ENCODE measurements at regions not wholly inside any gene's neighbourhood (a gene's known extent, or its start where the extent isn't known, plus 50 kb on each side); places are given as distances from the start of the nearest gene placed in this dataset.

DNA sequence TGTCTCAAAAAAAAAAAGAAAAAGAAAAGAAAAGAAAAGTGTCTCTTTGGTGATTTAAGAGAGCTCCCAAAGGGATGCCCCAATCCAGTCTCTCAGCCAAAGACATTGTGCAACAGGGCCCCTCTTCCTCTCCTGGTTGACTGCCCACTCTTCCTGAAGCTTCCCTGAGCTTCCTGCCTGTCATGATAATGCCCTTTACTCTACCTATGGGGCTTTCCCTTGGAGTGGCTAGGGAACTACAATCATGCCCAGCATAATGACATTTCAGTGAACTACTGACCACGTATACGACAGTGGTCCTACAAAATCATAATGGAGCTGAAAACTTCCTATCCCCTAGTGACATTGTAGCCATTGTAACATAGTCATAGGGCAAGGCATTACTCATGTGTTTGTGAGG, 118.0 kb downstream of the RASSF10 start:
- no peak overlapping the region for H2AFZ ChIP-seq (replicated peaks; ENCODE audit: low read length, poor library complexity)
- H3K14ac ChIP-seq (replicated peaks; ENCODE audit: low read depth, low read length), result no peak overlapping the region
- ChIA-PET POLR2A (ENCODE audit: unreplicated experiment) (interaction anchor here (0.7 kb wide), 1 partner anchor 1150 kb away, joined by 3 read pairs; no protein-coding TSS in a partner anchor), CTCF (no interaction called here)
- no peak overlapping the region for H2AK5ac ChIP-seq (ENCODE audit: low read depth, low read length)
- H3K4me2 ChIP-seq (ENCODE audit: low read depth, low read length), result no peak overlapping the region
- H2BK5ac ChIP-seq (ENCODE audit: low read depth, low read length, poor library complexity, severe bottlenecking), result no peak overlapping the region
- ATAC-seq (ENCODE audit: low read depth) (no peak), DNase-seq (no peak)
- no peak overlapping the region for H4K91ac ChIP-seq (ENCODE audit: insufficient read depth, low read depth, low read length)
- H2AK9ac ChIP-seq (replicated peaks; ENCODE audit: low read depth, low read length, poor library complexity), result no peak overlapping the region
- in situ Hi-C loops (cut with MboI; ENCODE audit: low sequenced_read_pairs) (loop anchor here (25.0 kb wide), 1 partner anchor 815 kb away; no protein-coding TSS in a partner anchor), dilution Hi-C loops (cut with HindIII; ENCODE audit: low sequenced_read_pairs, unreplicated experiment) (no loop called here), intact Hi-C loops (cut with micrococcal nuclease) (no loop called here)
- H2BK15ac ChIP-seq (ENCODE audit: low read depth, low read length), result 0 out of 3 replicates have a peak overlapping the region, but pooled peaks have one; percentile 18
- H3K9ac ChIP-seq (ENCODE audit: low read depth, low read length), result no peak overlapping the region
- H2BK120ac ChIP-seq (ENCODE audit: low read depth, low read length), result 0 out of 2 replicates have a peak overlapping the region, but pooled peaks have one; percentile 8
- H3K9me1 ChIP-seq (ENCODE audit: insufficient read depth, low read length), result no peaks in the 10 kb centered on the region
- H3K18ac ChIP-seq (ENCODE audit: low read depth, low read length), result no peak overlapping the region
- H3K27me3 ChIP-seq (ENCODE audit: control insufficient read depth, insufficient read depth, low read length), result no peaks in the 10 kb centered on the region
- H3K56ac ChIP-seq (ENCODE audit: extremely low read depth, insufficient read depth, low read length), result no peak overlapping the region
- H3K79me1 ChIP-seq (ENCODE audit: low read depth in 1 of 2, low read length in 2 of 2), result no peaks in the 10 kb centered on the region
- no CpG with 5 or more reads among the region's 2 CpGs for WGBS, 2 experiments (ENCODE audit: extremely low coverage in 2 of 2, insufficient read length in 1 of 2)
- no peak overlapping the region for H3K23ac ChIP-seq (ENCODE audit: low read depth, low read length)
- H3K36me3 ChIP-seq (ENCODE audit: control insufficient read depth, insufficient read depth, low read length), result no peaks in the 10 kb centered on the region
- no peaks in the 10 kb centered on the region for H3K9me3 ChIP-seq (ENCODE audit: control insufficient read depth, insufficient read depth, low read length)
- BruUV-seq (replicated peaks), result no TSS peak
- H3K4me3 ChIP-seq (ENCODE audit: insufficient read depth, low read depth, low read length), result no peak overlapping the region
- H4K20me1 ChIP-seq (ENCODE audit: insufficient read depth, low read length), result no peaks in the 10 kb centered on the region
- no peak for TF ChIP-seq MXI1 (IDR thresholded peaks at IDR 0.05; ENCODE audit: borderline replicate concordance, low read depth, low read length)
- no peak for TF ChIP-seq MAFK (IDR thresholded peaks at IDR 0.05; ENCODE audit: low read depth, low read length)
- no peak for TF ChIP-seq MAZ (IDR thresholded peaks at IDR 0.05; ENCODE audit: borderline replicate concordance, low read depth, low read length)
- TF ChIP-seq BHLHE40 (IDR thresholded peaks at IDR 0.05; ENCODE audit: low read depth, low read length), result no peak
- no peak for TF ChIP-seq FOS (IDR thresholded peaks at IDR 0.05; ENCODE audit: low read depth, low read length)
- TF ChIP-seq RFX5 (IDR thresholded peaks at IDR 0.05; ENCODE audit: low read depth, low read length), result no peak
- no peak for TF ChIP-seq RAD21 (IDR thresholded peaks at IDR 0.05; ENCODE audit: low read length)
- TF ChIP-seq, protein P1, sequence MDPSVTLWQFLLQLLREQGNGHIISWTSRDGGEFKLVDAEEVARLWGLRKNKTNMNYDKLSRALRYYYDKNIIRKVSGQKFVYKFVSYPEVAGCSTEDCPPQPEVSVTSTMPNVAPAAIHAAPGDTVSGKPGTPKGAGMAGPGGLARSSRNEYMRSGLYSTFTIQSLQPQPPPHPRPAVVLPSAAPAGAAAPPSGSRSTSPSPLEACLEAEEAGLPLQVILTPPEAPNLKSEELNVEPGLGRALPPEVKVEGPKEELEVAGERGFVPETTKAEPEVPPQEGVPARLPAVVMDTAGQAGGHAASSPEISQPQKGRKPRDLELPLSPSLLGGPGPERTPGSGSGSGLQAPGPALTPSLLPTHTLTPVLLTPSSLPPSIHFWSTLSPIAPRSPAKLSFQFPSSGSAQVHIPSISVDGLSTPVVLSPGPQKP (IDR thresholded peaks at IDR 0.05; ENCODE audit: borderline replicate concordance, low read depth, low read length), result no peak
- TF ChIP-seq POLR2A (IDR thresholded peaks at IDR 0.05; ENCODE audit: low read depth, low read length), result no peak
- TF ChIP-seq CEBPB (IDR thresholded peaks at IDR 0.05; ENCODE audit: low read depth, low read length), result no peak
- no peak for TF ChIP-seq SMC3 (IDR thresholded peaks at IDR 0.05; ENCODE audit: low read depth, low read length)
- TF ChIP-seq, protein P2, sequence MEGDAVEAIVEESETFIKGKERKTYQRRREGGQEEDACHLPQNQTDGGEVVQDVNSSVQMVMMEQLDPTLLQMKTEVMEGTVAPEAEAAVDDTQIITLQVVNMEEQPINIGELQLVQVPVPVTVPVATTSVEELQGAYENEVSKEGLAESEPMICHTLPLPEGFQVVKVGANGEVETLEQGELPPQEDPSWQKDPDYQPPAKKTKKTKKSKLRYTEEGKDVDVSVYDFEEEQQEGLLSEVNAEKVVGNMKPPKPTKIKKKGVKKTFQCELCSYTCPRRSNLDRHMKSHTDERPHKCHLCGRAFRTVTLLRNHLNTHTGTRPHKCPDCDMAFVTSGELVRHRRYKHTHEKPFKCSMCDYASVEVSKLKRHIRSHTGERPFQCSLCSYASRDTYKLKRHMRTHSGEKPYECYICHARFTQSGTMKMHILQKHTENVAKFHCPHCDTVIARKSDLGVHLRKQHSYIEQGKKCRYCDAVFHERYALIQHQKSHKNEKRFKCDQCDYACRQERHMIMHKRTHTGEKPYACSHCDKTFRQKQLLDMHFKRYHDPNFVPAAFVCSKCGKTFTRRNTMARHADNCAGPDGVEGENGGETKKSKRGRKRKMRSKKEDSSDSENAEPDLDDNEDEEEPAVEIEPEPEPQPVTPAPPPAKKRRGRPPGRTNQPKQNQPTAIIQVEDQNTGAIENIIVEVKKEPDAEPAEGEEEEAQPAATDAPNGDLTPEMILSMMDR (conservative IDR thresholded peaks at IDR 0.05; ENCODE audit: low read depth, low read length), result no peak
- TF ChIP-seq RCOR1 (IDR thresholded peaks at IDR 0.05; ENCODE audit: insufficient replicate concordance, low read length), result no peak
- TF ChIP-seq, protein P3, sequence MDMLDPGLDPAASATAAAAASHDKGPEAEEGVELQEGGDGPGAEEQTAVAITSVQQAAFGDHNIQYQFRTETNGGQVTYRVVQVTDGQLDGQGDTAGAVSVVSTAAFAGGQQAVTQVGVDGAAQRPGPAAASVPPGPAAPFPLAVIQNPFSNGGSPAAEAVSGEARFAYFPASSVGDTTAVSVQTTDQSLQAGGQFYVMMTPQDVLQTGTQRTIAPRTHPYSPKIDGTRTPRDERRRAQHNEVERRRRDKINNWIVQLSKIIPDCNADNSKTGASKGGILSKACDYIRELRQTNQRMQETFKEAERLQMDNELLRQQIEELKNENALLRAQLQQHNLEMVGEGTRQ (IDR thresholded peaks at IDR 0.05; ENCODE audit: low read depth, low read length), result no peak
- no peak for TF ChIP-seq NFE2L2 (IDR thresholded peaks at IDR 0.05; ENCODE audit: low read depth, low read length)
- no peak for TF ChIP-seq CHD1 (IDR thresholded peaks at IDR 0.05; ENCODE audit: low read depth, low read length)
- 0 out of 2 replicates have a peak overlapping the region, but pooled peaks have one; percentile 6 for H3K4ac ChIP-seq (ENCODE audit: low read depth, low read length)
- H3K27ac ChIP-seq (ENCODE audit: insufficient read depth, low read length), result no peak overlapping the region
- H4K5ac ChIP-seq (ENCODE audit: low read depth, low read length), result no peak overlapping the region
- H4K8ac ChIP-seq (ENCODE audit: low read depth in 2 of 2, low read length in 2 of 2), result no peak overlapping the region
- H2BK20ac ChIP-seq (ENCODE audit: low read depth, low read length), result 0 out of 2 replicates have a peak overlapping the region, but pooled peaks have one; percentile 8
- H3K4me1 ChIP-seq (ENCODE audit: control insufficient read depth, insufficient read depth, low read length), result no peaks in the 10 kb centered on the region

Data from IMR-90 (cell line).